Endothelial cell of umbilical vein (primary cell): ENCODE measurements at regions not wholly inside any gene's neighbourhood (a gene's known extent, or its start where the extent isn't known, plus 50 kb on each side); places are given as distances from the start of the nearest gene placed in this dataset.

Experiments used
- BruUV-seq: library from RNA; stranded (reverse); fragments of 400-500 nt; replicated peaks from 2 replicates; lab custom pipeline; 2021; lab: Mats Ljungman, UMichigan
- CTCF ChIA-PET: fragments of 300-600, 350-600 bp; sonication (Branson Sonifier 250); formaldehyde crosslinking; loops from one replicate; lab custom pipeline; 2021; ENCODE audit warnings: antibody characterized with exemption, inconsistent platforms; lab: Charles Lee
- POLR2A ChIA-PET: fragments of 300-600, 350-600 bp; sonication (Branson Sonifier 250); formaldehyde crosslinking; loops from one replicate; lab custom pipeline; 2021; ENCODE audit warnings: antibody characterized with exemption, inconsistent platforms; lab: Charles Lee
- DNase-seq: peaks from one replicate; pipeline ENCODE4 v3.0.0-alpha.2; 2011; ENCODE audit warnings: low read depth, low spot score
- FAIRE-seq: peaks from 2 replicates; lab custom pipeline; 2011; peaks lifted over from hg19 to GRCh38; lab: Jason Lieb, UNC
- H2AFZ ChIP-seq: 2 replicates; pipeline ENCODE4 v1.6.0; 2012; ENCODE audit warnings: low read depth, low read length, control low read depth, inconsistent platforms
- H3K27ac ChIP-seq: 2 replicates; pipeline ENCODE4 v1.5.1; 2011; ENCODE audit warnings: low read depth, mild to moderate bottlenecking, control low read depth, low read length, moderate library complexity; ENCODE audit not compliant: insufficient read depth
- H3K27me3 ChIP-seq, 2 experiments: 2 replicates each; pipeline versions ENCODE4 v1.6.0 to v1.6.1; 2011; ENCODE audit warnings: low read length in 2 of 2, mixed read lengths in 1 of 2; ENCODE audit not compliant: control insufficient read depth in 2 of 2, insufficient read depth in 2 of 2
- H3K36me3 ChIP-seq, 2 experiments: 2 replicates in 1 of 2; 3 replicates in 1 of 2; pipeline ENCODE4 v1.5.1; 2011; ENCODE audit warnings: low read length in 2 of 2, mild to moderate bottlenecking in 1 of 2, moderate library complexity in 1 of 2; ENCODE audit not compliant: control insufficient read depth in 2 of 2, insufficient read depth in 2 of 2; ENCODE audit errors: extremely low read depth in 1 of 2
- H3K4me1 ChIP-seq: 3 replicates; pipeline ENCODE4 v1.5.1; 2011; ENCODE audit warnings: mild to moderate bottlenecking, low read length; ENCODE audit not compliant: control insufficient read depth, insufficient read depth; ENCODE audit errors: extremely low read depth
- H3K4me2 ChIP-seq: 2 replicates; pipeline ENCODE4 v1.6.1; 2011; ENCODE audit warnings: low read length, control low read depth, mixed read lengths; ENCODE audit not compliant: insufficient read depth
- H3K4me3 ChIP-seq, 3 experiments: fragments of 200-600 bp in 1 of 3; sonication (generic), shearing (Covaris generic) in 1 of 3; replicated peaks in 1 of 3; 2 replicates each; pipeline ENCODE4 v1.5.1; 2011 to 2016; ENCODE audit warnings: control low read depth in 3 of 3, low read length in 3 of 3, mild to moderate bottlenecking in 2 of 3, inconsistent platforms in 1 of 3, low read depth in 1 of 3, moderate library complexity in 1 of 3; ENCODE audit not compliant: insufficient read depth in 1 of 3
- H3K79me2 ChIP-seq: 2 replicates; pipeline ENCODE4 v1.6.0; 2012; ENCODE audit warnings: low read length, inconsistent platforms; ENCODE audit not compliant: control insufficient read depth, insufficient read depth
- H3K9ac ChIP-seq: replicated peaks from 2 replicates; pipeline ENCODE3; 2011; ENCODE audit warnings: low read length, control low read depth; ENCODE audit not compliant: insufficient read depth; ENCODE audit errors: extremely low read depth
- H3K9me1 ChIP-seq: replicated peaks from 3 replicates; pipeline ENCODE4 v1.6.0; 2011; ENCODE audit warnings: mild to moderate bottlenecking, low read length; ENCODE audit not compliant: control insufficient read depth, insufficient read depth; ENCODE audit errors: extremely low read depth
- H3K9me3 ChIP-seq: replicated peaks from 2 replicates; pipeline ENCODE4 v1.5.1; 2012; ENCODE audit warnings: low read length, inconsistent platforms; ENCODE audit not compliant: control insufficient read depth, insufficient read depth
- H4K20me1 ChIP-seq: replicated peaks from 2 replicates; pipeline ENCODE3; 2011; ENCODE audit warnings: mild to moderate bottlenecking, low read length; ENCODE audit not compliant: control insufficient read depth, insufficient read depth; ENCODE audit errors: extremely low read depth
- EZH2 ChIP-seq: IDR thresholded peaks from 2 replicates; pipeline ENCODE4 v1.6.1; 2012; ENCODE audit warnings: borderline replicate concordance, low read depth, mild to moderate bottlenecking, moderate library complexity, low read length, inconsistent platforms; ENCODE audit not compliant: severe bottlenecking
- FOS ChIP-seq: IDR thresholded peaks from 2 replicates; pipeline ENCODE4 v1.6.1; 2011; ENCODE audit warnings: mild to moderate bottlenecking, low read length, moderate library complexity, borderline replicate concordance; ENCODE audit not compliant: insufficient read depth
- GATA2 ChIP-seq: IDR thresholded peaks from 2 replicates; pipeline ENCODE4 v1.7.0; 2011; ENCODE audit warnings: low read depth, mild to moderate bottlenecking, moderate library complexity, mixed read lengths, low read length; ENCODE audit not compliant: insufficient read length, insufficient read depth
- JUN ChIP-seq: IDR thresholded peaks from 2 replicates; pipeline ENCODE4 v1.6.1; 2011; ENCODE audit warnings: borderline replicate concordance, low read depth; ENCODE audit not compliant: insufficient read length, insufficient read depth
- MYC ChIP-seq: IDR thresholded peaks from one replicate; pipeline ENCODE4 v1.6.1; 2011; ENCODE audit warnings: mild to moderate bottlenecking, low read depth, low read length
- POLR2A ChIP-seq: IDR thresholded peaks from 2 replicates; pipeline ENCODE4 v1.6.1; 2012; ENCODE audit warnings: low read depth, mild to moderate bottlenecking, control low read depth, low read length
- POLR2AphosphoS5 ChIP-seq: IDR thresholded peaks from 2 replicates; pipeline ENCODE4 v1.6.1; 2012; ENCODE audit warnings: low read depth, mild to moderate bottlenecking, control low read depth, low read length, moderate library complexity; ENCODE audit not compliant: insufficient read depth
- dilution Hi-C: fragments of 300-500 bp; cut with MboI; formaldehyde crosslinking; loops from one replicate; pipeline ENCODE4 v1.15.0; 2019; ENCODE audit warnings: low sequenced_read_pairs; ENCODE audit not compliant: extremely low pct_ligation_motif_present
- intact Hi-C: fragments of 100-400 bp; cut with micrococcal nuclease; formaldehyde crosslinking; loops from one replicate; pipeline ENCODE4 v1.10.0; 2022
- TF ChIP-seq, protein P1 (sequence below), 2 donors: IDR thresholded peaks; 1 replicate in 1 of 2; 2 replicates in 1 of 2; pipeline ENCODE4 v1.5.1; 2011; ENCODE audit warnings: low read length in 2 of 2, mild to moderate bottlenecking in 2 of 2, moderate library complexity in 2 of 2, control low read depth in 1 of 2, inconsistent platforms in 1 of 2, low read depth in 1 of 2; ENCODE audit not compliant: insufficient read depth in 1 of 2; ENCODE audit errors: extremely low read depth in 1 of 2
- TF ChIP-seq, protein P2 (sequence below): IDR thresholded peaks from 2 replicates; pipeline ENCODE4 v1.6.1; 2011; ENCODE audit not compliant: insufficient read depth, insufficient read length

DNA sequence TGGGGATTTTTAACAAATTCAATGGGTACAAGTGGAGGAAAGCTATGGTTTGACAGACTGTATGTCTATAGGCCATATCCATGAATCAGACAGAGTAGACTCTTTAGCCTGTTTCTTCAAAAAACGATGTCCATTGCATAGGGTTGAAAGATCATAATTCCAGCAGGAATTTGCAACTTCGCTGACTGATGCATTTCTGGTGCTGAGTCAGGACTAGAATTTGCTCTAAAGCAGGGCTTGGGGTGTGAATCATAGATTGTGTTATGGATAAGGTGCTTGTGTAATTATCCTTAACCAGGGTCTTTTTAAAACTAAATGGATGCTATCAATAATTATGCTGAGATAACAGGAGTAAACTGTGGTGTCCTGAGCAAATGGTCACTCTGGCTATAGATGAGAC lies 200.4 kb upstream of the TBC1D5 start:
- no TSS peak for BruUV-seq
- DNase-seq, result no peak
- H4K20me1 ChIP-seq, result no peaks in the 10 kb centered on the region
- no peak for FAIRE-seq
- H3K4me3 ChIP-seq, result no peak overlapping the region
- no peak overlapping the region for H3K27ac ChIP-seq
- no peaks in the 10 kb centered on the region for H3K27me3 ChIP-seq
- H3K9me1 ChIP-seq, result no peaks in the 10 kb centered on the region
- ChIA-PET CTCF (no interaction called here), POLR2A (no interaction called here)
- H2AFZ ChIP-seq, result no peak overlapping the region
- dilution Hi-C loops (no loop called here), intact Hi-C loops (no loop called here)
- H3K79me2 ChIP-seq, result no peaks in the 10 kb centered on the region
- no peaks in the 10 kb centered on the region for H3K9me3 ChIP-seq
- TF ChIP-seq POLR2A (no peak), POLR2AphosphoS5 (no peak), EZH2 (no peak), GATA2 (no peak), MYC (no peak), JUN (no peak), FOS (no peak)
- TF ChIP-seq, protein P1, sequence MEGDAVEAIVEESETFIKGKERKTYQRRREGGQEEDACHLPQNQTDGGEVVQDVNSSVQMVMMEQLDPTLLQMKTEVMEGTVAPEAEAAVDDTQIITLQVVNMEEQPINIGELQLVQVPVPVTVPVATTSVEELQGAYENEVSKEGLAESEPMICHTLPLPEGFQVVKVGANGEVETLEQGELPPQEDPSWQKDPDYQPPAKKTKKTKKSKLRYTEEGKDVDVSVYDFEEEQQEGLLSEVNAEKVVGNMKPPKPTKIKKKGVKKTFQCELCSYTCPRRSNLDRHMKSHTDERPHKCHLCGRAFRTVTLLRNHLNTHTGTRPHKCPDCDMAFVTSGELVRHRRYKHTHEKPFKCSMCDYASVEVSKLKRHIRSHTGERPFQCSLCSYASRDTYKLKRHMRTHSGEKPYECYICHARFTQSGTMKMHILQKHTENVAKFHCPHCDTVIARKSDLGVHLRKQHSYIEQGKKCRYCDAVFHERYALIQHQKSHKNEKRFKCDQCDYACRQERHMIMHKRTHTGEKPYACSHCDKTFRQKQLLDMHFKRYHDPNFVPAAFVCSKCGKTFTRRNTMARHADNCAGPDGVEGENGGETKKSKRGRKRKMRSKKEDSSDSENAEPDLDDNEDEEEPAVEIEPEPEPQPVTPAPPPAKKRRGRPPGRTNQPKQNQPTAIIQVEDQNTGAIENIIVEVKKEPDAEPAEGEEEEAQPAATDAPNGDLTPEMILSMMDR (IDR thresholded peaks at IDR 0.05; ENCODE audit: extremely low read depth in 1 of 2, insufficient read depth in 1 of 2, low read depth in 1 of 2, low read length in 2 of 2), result no peak
- TF ChIP-seq, protein P2, sequence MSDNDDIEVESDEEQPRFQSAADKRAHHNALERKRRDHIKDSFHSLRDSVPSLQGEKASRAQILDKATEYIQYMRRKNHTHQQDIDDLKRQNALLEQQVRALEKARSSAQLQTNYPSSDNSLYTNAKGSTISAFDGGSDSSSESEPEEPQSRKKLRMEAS, result no peak
- H3K4me2 ChIP-seq, result no peak overlapping the region
- no peaks in the 10 kb centered on the region for H3K36me3 ChIP-seq
- no peak overlapping the region for H3K9ac ChIP-seq
- H3K4me1 ChIP-seq, result no peaks in the 10 kb centered on the region
